K562 (cell line): ENCODE measurements at regions not wholly inside any gene's neighbourhood (a gene's known extent, or its start where the extent isn't known, plus 50 kb on each side); places are given as distances from the start of the nearest gene placed in this dataset.

ENCODE experiments used
- ATAC-seq: fragments of 200-7000 bp; cut with Tn5 transposase; 3 replicates; pipeline ENCODE4 v1.9.1; 2020; ENCODE audit warnings: moderate library complexity
- BruUV-seq: library from RNA; stranded (reverse); fragments of 400-500 nt; replicated peaks from 2 replicates; lab custom pipeline; 2021; lab: Mats Ljungman, UMichigan
- CTCF ChIA-PET: fragments of 300-600 bp; formaldehyde crosslinking; extraction: SDS; loops from one replicate; lab custom pipeline; 2021; ENCODE audit warnings: low intra/inter-chr PET ratio; lab: Yijun Ruan, JAX
- POLR2A ChIA-PET: fragments of 300-600, 350-650 bp; sonication (Branson Sonifier 250); formaldehyde crosslinking; extraction: SDS; loops from one replicate; lab custom pipeline; 2021; ENCODE audit warnings: antibody characterized with exemption, inconsistent platforms; lab: Yijun Ruan, JAX
- DNase-seq, 4 experiments: peaks; one replicate each; pipeline versions ENCODE4 v3.0.0 to v3.0.0-alpha.2; 2011 to 2018; ENCODE audit warnings: low spot score in 3 of 4, mixed read lengths in 3 of 4; ENCODE audit errors: extremely low read depth in 1 of 4
- FAIRE-seq: peaks from 2 replicates; lab custom pipeline; 2011; peaks lifted over from hg19 to GRCh38; lab: Jason Lieb, UNC
- H2AFZ ChIP-seq: 2 replicates; pipeline ENCODE4 v1.6.0; 2011; ENCODE audit warnings: low read depth, low read length, control low read depth, inconsistent platforms
- H3K27ac ChIP-seq: fragments of 200-600 bp; 3 replicates; pipeline ENCODE4 v1.8.0; 2011; ENCODE audit warnings: low read depth, mild to moderate bottlenecking, control low read depth, inconsistent platforms, low read length, moderate library complexity, mixed read lengths; ENCODE audit errors: extremely low read depth
- H3K27me3 ChIP-seq, 2 experiments: fragments of 300-600 bp in 1 of 2; 2 replicates in 1 of 2; 3 replicates in 1 of 2; pipeline versions ENCODE4 v1.6.0 to v1.8.0; 2011; ENCODE audit warnings: inconsistent platforms in 2 of 2, low read length in 2 of 2, mild to moderate bottlenecking in 1 of 2, mixed read lengths in 1 of 2, moderate library complexity in 1 of 2; ENCODE audit not compliant: control insufficient read depth in 2 of 2, insufficient read depth in 2 of 2
- H3K36me3 ChIP-seq: fragments of 300-600 bp; 3 replicates; pipeline ENCODE4 v1.8.0; 2011; ENCODE audit warnings: mild to moderate bottlenecking, low read length, inconsistent platforms; ENCODE audit not compliant: control insufficient read depth, insufficient read depth
- H3K4me1 ChIP-seq, 2 experiments: fragments of 200-600 bp in 1 of 2; replicated peaks in 1 of 2; 2 replicates in 1 of 2; 3 replicates in 1 of 2; pipeline versions ENCODE4 v1.5.1 to v1.8.0; 2011; ENCODE audit warnings: inconsistent platforms in 2 of 2, low read length in 2 of 2, mild to moderate bottlenecking in 1 of 2, mixed read lengths in 1 of 2, moderate library complexity in 1 of 2; ENCODE audit not compliant: control insufficient read depth in 2 of 2, insufficient read depth in 2 of 2
- H3K4me2 ChIP-seq: 2 replicates; pipeline ENCODE4 v1.6.1; 2011; ENCODE audit warnings: low read length, control low read depth, inconsistent platforms, mixed read lengths; ENCODE audit not compliant: insufficient read depth
- H3K4me3 ChIP-seq: fragments of 200-600 bp; sonication (generic), shearing (Covaris generic); 2 replicates; pipeline ENCODE4 v1.5.1; 2016; ENCODE audit warnings: control low read depth, inconsistent platforms
- H3K79me2 ChIP-seq: fragments of 200-600 bp; 3 replicates; pipeline ENCODE4 v1.8.0; 2011; ENCODE audit warnings: low read length, inconsistent platforms; ENCODE audit not compliant: control insufficient read depth, insufficient read depth
- H3K9ac ChIP-seq, 2 experiments: 2 replicates each; pipeline versions ENCODE4 v1.6.0 to v1.6.1; 2011; ENCODE audit warnings: low read depth in 2 of 2, low read length in 2 of 2, control low read depth in 1 of 2, inconsistent platforms in 1 of 2, mild to moderate bottlenecking in 1 of 2, mixed read lengths in 1 of 2; ENCODE audit not compliant: insufficient read depth in 1 of 2
- H3K9me1 ChIP-seq: one replicate; pipeline ENCODE4 v1.6.0; 2011; ENCODE audit warnings: inconsistent platforms, mild to moderate bottlenecking, low read length, moderate library complexity; ENCODE audit not compliant: control insufficient read depth, insufficient read depth
- H3K9me3 ChIP-seq: replicated peaks from 2 replicates; pipeline ENCODE4 v1.5.1; 2011; ENCODE audit warnings: low read depth, low read length, inconsistent platforms; ENCODE audit not compliant: control insufficient read depth, insufficient read depth
- H4K20me1 ChIP-seq: replicated peaks from 2 replicates; pipeline ENCODE4 v1.6.1; 2011; ENCODE audit warnings: low read length, inconsistent platforms, mixed read lengths; ENCODE audit not compliant: control insufficient read depth, insufficient read depth
- FOXO4 ChIP-seq: fragments of 450-650 bp; formaldehyde crosslinking; IDR thresholded peaks from 2 replicates; pipeline ENCODE4 v1.4.0; 2020; ENCODE audit warnings: mild to moderate bottlenecking, moderate library complexity
- PHF8 ChIP-seq: fragments of 200-600 bp; sonication (generic); IDR thresholded peaks from 2 replicates; pipeline ENCODE4 v1.6.1; 2012; ENCODE audit warnings: mixed run types, mild to moderate bottlenecking, inconsistent platforms, low read length, moderate library complexity, borderline replicate concordance
- RAD51 ChIP-seq: fragments of 450-650 bp; IDR thresholded peaks from 2 replicates; pipeline ENCODE4 v1.7.1; 2016; ENCODE audit warnings: low read depth, mild to moderate bottlenecking, borderline replicate concordance
- SREBF1 ChIP-seq: fragments of 150-350 bp; IDR thresholded peaks from 2 replicates; pipeline ENCODE4 v1.6.1; 2014; ENCODE audit warnings: antibody characterized with exemption, low read depth, low read length, borderline replicate concordance
- WGBS: fragments of 100-300 bp; shearing (Covaris generic); methylation state at CpG from one replicate; pipeline ENCODE4 v1.1.6; 2016; ENCODE audit warnings: low coverage, mixed read lengths; ENCODE audit not compliant: insufficient coverage; ENCODE audit errors: missing lambda C conversion rate; 5-methylcytosine and 5-hydroxymethylcytosine counted together
- in situ Hi-C: fragments of 300-500 bp; cut with MboI; formaldehyde crosslinking; loops from 4 replicates; pipeline ENCODE4 v1.15.0; 2018; ENCODE audit warnings: inconsistent platforms, mixed read lengths
- intact Hi-C: fragments of 100-400 bp; cut with micrococcal nuclease; formaldehyde crosslinking; loops from 2 replicates; pipeline ENCODE4 v1.14.2; 2022

- no peak for TF ChIP-seq FOXO4 (CRISPR knock-in tag)
- no peak for TF ChIP-seq RAD51
- TF ChIP-seq SREBF1, result no peak
These were observed 175.4 kb downstream of the DLEU7 start (continued) for GRCh38 chr13:50668049-50668448.

GRCh38 chr13:50668691-50669271 lies 174.7 kb downstream of the DLEU7 start:
- H3K9me3 ChIP-seq, result no peaks in the 10 kb centered on the region
- no peak for ATAC-seq
- CTCF ChIA-PET, result no interaction called here
- 0% methylated on average over 3 of the region's 3 CpGs for WGBS
- no peaks in the 10 kb centered on the region for H3K4me1 ChIP-seq
- H2AFZ ChIP-seq, result no peak overlapping the region
- no peaks in the 10 kb centered on the region for H3K27me3 ChIP-seq
- in situ Hi-C loops, result no loop called here
- FAIRE-seq, result no peak
- no peak overlapping the region for H3K4me3 ChIP-seq
- TF ChIP-seq PHF8, result no peak
- TF ChIP-seq, all 486 proteins: peak for 0
- no TSS peak for BruUV-seq
- H3K79me2 ChIP-seq, result no peaks in the 10 kb centered on the region
- H3K4me2 ChIP-seq, result no peak overlapping the region
- no peaks in the 10 kb centered on the region for H3K36me3 ChIP-seq
- no peaks in the 10 kb centered on the region for H3K9me1 ChIP-seq
- no peak overlapping the region for H3K9ac ChIP-seq
- POLR2A ChIA-PET, result no interaction called here
- no peak for DNase-seq
- H3K27ac ChIP-seq, result no peak overlapping the region
- H4K20me1 ChIP-seq, result no peaks in the 10 kb centered on the region
- intact Hi-C loops, result no loop called here
